Heart left ventricle (tissue), 16 donors: ENCODE measurements at regions not wholly inside any gene's neighbourhood (a gene's known extent, or its start where the extent isn't known, plus 50 kb on each side); places are given as distances from the start of the nearest gene placed in this dataset.

Experiments used
- ATAC-seq, 4 donors: fragments of 200-7000 bp; cut with Tn5 transposase; one replicate each; pipeline ENCODE4 v1.9.1; 2020 to 2022; ENCODE audit warnings: moderate library complexity in 4 of 4, mild to moderate bottlenecking in 3 of 4, moderate number of reproducible peaks in 1 of 4
- DNase-seq, 5 donors: peaks; one replicate each; pipeline ENCODE4 v3.0.0-alpha.2; 2020
- H3K27ac ChIP-seq, 12 donors: fragments of 200-600 bp; sonication (generic) in 4 of 12; one replicate each; pipeline versions ENCODE4 v1.5.0 to v1.8.0; 2016 to 2022; ENCODE audit warnings: mild to moderate bottlenecking in 2 of 12
- H3K27me3 ChIP-seq, 9 donors: fragments of 200-600 bp; sonication (generic) in 2 of 9; one replicate each; pipeline versions ENCODE4 v1.5.1 to v1.8.0; 2016 to 2022; ENCODE audit warnings: mild to moderate bottlenecking in 3 of 9
- H3K36me3 ChIP-seq, 9 donors: fragments of 200-600 bp; sonication (generic) in 2 of 9; one replicate each; pipeline versions ENCODE4 v1.5.0 to v1.8.0; 2018 to 2022; ENCODE audit warnings: mild to moderate bottlenecking in 2 of 9
- H3K4me1 ChIP-seq, 12 donors: fragments of 200-600 bp; sonication (generic) in 4 of 12; one replicate each; pipeline versions ENCODE4 v1.5.0 to v1.8.0; 2016 to 2022; ENCODE audit warnings: mild to moderate bottlenecking in 3 of 12
- H3K4me3 ChIP-seq, 12 donors: fragments of 200-600 bp; sonication (generic) in 4 of 12; one replicate each; pipeline versions ENCODE4 v1.5.0 to v1.8.0; 2017 to 2022; ENCODE audit warnings: mild to moderate bottlenecking in 9 of 12, moderate library complexity in 4 of 12
- H3K9me3 ChIP-seq, 12 donors: fragments of 200-600 bp; sonication (generic) in 4 of 12; one replicate each; pipeline versions ENCODE4 v1.5.0 to v1.8.0; 2016 to 2022; ENCODE audit warnings: mild to moderate bottlenecking in 1 of 12
- CTCF ChIP-seq, 12 donors: fragments of 200-600 bp; sonication (generic) in 4 of 12; IDR thresholded peaks; one replicate each; pipeline versions ENCODE4 v1.5.0 to v1.8.0; 2018 to 2022; ENCODE audit warnings: antibody characterized with exemption in 12 of 12, mild to moderate bottlenecking in 5 of 12
- POLR2A ChIP-seq, 2 donors: fragments of 450-650 bp; IDR thresholded peaks; one replicate each; pipeline ENCODE4 v1.6.1; 2017; ENCODE audit warnings: antibody characterized with exemption in 2 of 2, mild to moderate bottlenecking in 2 of 2, moderate library complexity in 2 of 2
- WGBS, 4 donors: extraction: QIAGEN DNeasy Blood & Tissue Kit in 2 of 4; methylation state at CpG; one replicate each; pipeline versions ENCODE4 v1.1.5 to v1.1.7; 2013 to 2018; 5-methylcytosine and 5-hydroxymethylcytosine counted together
- intact Hi-C, 10 donors: fragments of 100-400 bp; cut with DNase I; formaldehyde crosslinking; loops; one replicate each; pipeline versions ENCODE4 v1.11.1 to v1.14.2; 2022
- donor health status: ischemic (EF 13 %, LVEDD 7.1; RV severe dilation, severe dysfunction).
- donor health status: healthy with polysubstance abuse.
- donor health status: DM: no; HTN: yes; CAD: no.
- donor health status: DM: no; HTN: no; CAD: no.
- donor health status: ischemic (EF 25% LVEDD 6.9; RV normal size, moderate dysfunction).
- donor health status: ischemic (EF 25% LVEDD 5.7; RV mildly dilated, moderate dysfunction).
- donor health status: healthy.
- donor health status: DM: yes; HTN: yes; CAD: no.
- donor health status: ischemic (EF 35%, LVEDD 5.7; RV mildly dilated, moderate dysfunction).
- donor health status: nonischemic (EF 11% LVEDD 7.7; RV severe dilation, severe dysfunction).
- donor health status: DM: yes; HTN: yes; CAD: no.
- donor health status: PGD.
- donor health status: ischemic (EF 29% LVEDD 5.4; RV normal size, mild dysfunction).
- donor health status: nonischemic (EF 23%, LVEDD 6.1; RV moderate dilation, normal function).

GRCh38 chr5:73312872-73313510, 135.6 kb downstream of the FOXD1 start:
- Histone ChIP-seq H3K36me3 (no peaks in the 10 kb centered on the region), H3K4me1 (peaks cover 0 to 14% (median 7%) of the 10 kb centered on the region in 12 donors), H3K4me3 (no peak overlapping the region), H3K27me3 (peaks cover 20 to 92% (median 54%) of the 10 kb centered on the region in 9 donors), H3K9me3 (no peaks in the 10 kb centered on the region), H3K27ac (no peak overlapping the region)
- no peak for ATAC-seq
- TF ChIP-seq POLR2A (IDR thresholded peaks at IDR 0.05) (no peak), CTCF (IDR thresholded peaks at IDR 0.05) (no peak)
- DNase-seq, result no peak
- intact Hi-C loops, result no loop called here
- WGBS, 4 donors, result 49 to 58% (median 49%) methylated on average over 3 of the region's 3 CpGs

GRCh38 chr5:73312146-73312871, 136.3 kb downstream of the FOXD1 start:
- ATAC-seq, result peak in 1 of 4 donors; percentile 23
- no peak for DNase-seq
- H3K27ac ChIP-seq, result no peak overlapping the region
- WGBS, 4 donors, result 14 to 20% (median 17%) methylated on average over 13 of the region's 13 CpGs
- H3K9me3 ChIP-seq, result no peaks in the 10 kb centered on the region
- peaks cover 0 to 14% (median 7%) of the 10 kb centered on the region in 12 donors for H3K4me1 ChIP-seq
- TF ChIP-seq CTCF (IDR thresholded peaks at IDR 0.05), result no peak
- no peak for TF ChIP-seq POLR2A (IDR thresholded peaks at IDR 0.05)
- H3K27me3 ChIP-seq, result peaks cover 20 to 93% (median 54%) of the 10 kb centered on the region in 9 donors
- intact Hi-C loops, result no loop called here
- no peaks in the 10 kb centered on the region for H3K36me3 ChIP-seq
- H3K4me3 ChIP-seq, result peak overlapping the region in 1 of 12 donors; percentile 30

- H3K4me3 ChIP-seq, result peak overlapping the region in 9 of 12 donors; percentile 5 to 32 (median 14)
- no peak overlapping the region for H3K27ac ChIP-seq
Measured at GRCh38 chr5:73311291-73312110, 137.1 kb downstream of the FOXD1 start.

More at GRCh38 chr5:73311291-73312110, 137.1 kb downstream of the FOXD1 start:
- Histone ChIP-seq H3K9me3 (no peaks in the 10 kb centered on the region), H3K27me3 (peaks cover 19 to 95% (median 54%) of the 10 kb centered on the region in 9 donors), H3K36me3 (no peaks in the 10 kb centered on the region), H3K4me1 (peaks cover 0 to 14% (median 7%) of the 10 kb centered on the region in 12 donors)
- TF ChIP-seq CTCF (IDR thresholded peaks at IDR 0.05) (no peak), POLR2A (IDR thresholded peaks at IDR 0.05) (no peak)
- ATAC-seq, result peak in 3 of 4 donors; percentile 18 to 91 (median 71)
- intact Hi-C loops, result no loop called here
- peak in 3 of 5 donors; percentile 50 to 69 (median 66) for DNase-seq
- WGBS, 4 donors, result 6 to 10% (median 9%) methylated on average over 31 of the region's 31 CpGs
